HFF-Myc (cell line): ENCODE measurements at regions not wholly inside any gene's neighbourhood (a gene's known extent, or its start where the extent isn't known, plus 50 kb on each side); places are given as distances from the start of the nearest gene placed in this dataset.

Experiments
- DNase-seq: peaks from one replicate; pipeline ENCODE4 v3.0.0-alpha.2; 2011; ENCODE audit warnings: low read depth; ENCODE audit errors: extremely low read depth
- H3K4me3 ChIP-seq: replicated peaks from 2 replicates; pipeline ENCODE4 v1.5.1; 2011; ENCODE audit warnings: low read depth, mild to moderate bottlenecking, control low read depth, low read length
- TF ChIP-seq, protein P1 (sequence below): IDR thresholded peaks from 2 replicates; pipeline ENCODE4 v1.5.1; 2012; ENCODE audit warnings: mild to moderate bottlenecking, low read depth, low read length, control low read depth; ENCODE audit errors: missing control alignments

DNA sequence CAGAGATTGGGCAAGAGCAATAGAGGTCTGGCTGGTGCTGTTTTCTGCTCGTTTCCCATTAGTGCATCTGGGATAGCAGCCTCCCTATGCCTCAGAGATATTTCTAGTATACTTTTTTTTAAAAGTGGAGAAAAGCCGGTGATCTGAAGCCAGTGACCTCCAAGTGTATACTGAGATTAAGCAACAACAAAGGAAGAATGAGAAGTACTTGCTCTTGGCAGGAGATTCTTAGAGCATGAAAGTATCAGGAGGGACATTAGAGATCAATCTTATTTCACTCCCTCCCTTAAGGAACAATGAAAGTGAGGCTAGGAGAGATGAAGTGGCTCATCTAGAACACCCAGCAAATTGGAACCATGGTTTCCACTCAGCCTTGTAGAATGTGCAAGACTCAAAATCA, 423.3 kb downstream of the SOX2 start:
- no peak overlapping the region for H3K4me3 ChIP-seq
- TF ChIP-seq, protein P1, sequence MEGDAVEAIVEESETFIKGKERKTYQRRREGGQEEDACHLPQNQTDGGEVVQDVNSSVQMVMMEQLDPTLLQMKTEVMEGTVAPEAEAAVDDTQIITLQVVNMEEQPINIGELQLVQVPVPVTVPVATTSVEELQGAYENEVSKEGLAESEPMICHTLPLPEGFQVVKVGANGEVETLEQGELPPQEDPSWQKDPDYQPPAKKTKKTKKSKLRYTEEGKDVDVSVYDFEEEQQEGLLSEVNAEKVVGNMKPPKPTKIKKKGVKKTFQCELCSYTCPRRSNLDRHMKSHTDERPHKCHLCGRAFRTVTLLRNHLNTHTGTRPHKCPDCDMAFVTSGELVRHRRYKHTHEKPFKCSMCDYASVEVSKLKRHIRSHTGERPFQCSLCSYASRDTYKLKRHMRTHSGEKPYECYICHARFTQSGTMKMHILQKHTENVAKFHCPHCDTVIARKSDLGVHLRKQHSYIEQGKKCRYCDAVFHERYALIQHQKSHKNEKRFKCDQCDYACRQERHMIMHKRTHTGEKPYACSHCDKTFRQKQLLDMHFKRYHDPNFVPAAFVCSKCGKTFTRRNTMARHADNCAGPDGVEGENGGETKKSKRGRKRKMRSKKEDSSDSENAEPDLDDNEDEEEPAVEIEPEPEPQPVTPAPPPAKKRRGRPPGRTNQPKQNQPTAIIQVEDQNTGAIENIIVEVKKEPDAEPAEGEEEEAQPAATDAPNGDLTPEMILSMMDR, result no peak
- no peak for DNase-seq

DNA sequence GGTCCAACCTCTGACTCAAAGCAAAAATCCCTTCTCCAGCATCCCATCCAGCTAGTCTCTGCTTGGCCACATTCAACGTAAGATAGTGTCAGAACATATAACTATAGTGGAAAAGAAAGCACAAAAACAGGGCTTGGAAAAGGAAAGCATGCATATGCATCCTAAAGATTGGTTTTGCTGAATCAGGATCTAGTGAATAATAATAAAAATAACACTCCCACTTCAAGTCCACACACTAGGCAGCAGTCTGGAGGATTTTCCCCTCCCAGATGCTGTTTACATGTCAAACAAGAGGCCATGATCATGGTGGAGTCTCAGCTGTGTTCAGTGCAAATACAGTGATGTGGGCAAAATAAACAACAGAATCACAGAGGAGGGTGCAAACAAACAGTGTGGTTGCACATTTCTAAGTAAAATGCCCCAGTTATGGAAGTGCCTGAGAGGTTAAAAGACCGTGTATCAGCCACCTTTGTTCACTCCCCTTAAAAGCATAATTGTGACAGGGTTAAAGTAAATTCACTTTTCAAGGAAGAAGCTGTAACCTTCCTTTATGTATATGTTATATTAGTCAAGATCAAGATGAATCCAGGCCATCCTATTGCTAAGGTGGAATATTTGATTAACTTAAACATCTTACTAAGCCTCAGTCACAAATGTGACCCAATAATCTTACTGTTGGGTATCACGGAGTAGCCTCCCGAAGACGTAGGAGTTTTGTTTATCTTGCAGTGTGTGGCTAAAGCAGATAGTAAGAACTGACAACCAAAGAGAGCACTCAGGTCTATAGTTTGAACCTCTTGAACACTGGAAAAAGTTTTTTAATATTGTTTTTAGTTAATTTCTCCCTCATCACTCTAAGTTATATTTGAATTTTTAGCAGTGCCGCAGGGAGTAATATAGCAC, 424.5 kb downstream of the SOX2 start:
- no peak overlapping the region for H3K4me3 ChIP-seq
- DNase-seq, result no peak
- TF ChIP-seq, protein P1, result no peak

DNA sequence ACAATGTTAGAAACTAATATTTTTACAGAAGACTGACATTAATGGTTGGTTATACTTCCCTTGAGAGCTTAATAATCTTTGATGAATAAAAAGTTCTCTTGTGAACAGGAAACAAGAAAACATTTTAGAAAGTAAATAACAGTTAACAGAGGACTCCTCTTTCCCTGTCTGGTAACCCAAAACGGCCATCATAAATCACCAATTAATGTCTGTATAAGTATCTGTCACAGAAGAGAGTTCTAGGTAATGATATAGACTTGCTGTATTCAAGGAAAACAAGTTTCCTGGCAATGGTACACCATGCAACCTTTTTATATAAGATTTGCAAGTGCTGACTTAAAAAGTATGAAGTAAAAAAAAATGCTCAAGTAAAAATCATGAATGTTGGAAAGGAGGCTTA, 426.7 kb downstream of the SOX2 start:
- DNase-seq, result no peak
- TF ChIP-seq, protein P1, result no peak
- no peak overlapping the region for H3K4me3 ChIP-seq

DNA sequence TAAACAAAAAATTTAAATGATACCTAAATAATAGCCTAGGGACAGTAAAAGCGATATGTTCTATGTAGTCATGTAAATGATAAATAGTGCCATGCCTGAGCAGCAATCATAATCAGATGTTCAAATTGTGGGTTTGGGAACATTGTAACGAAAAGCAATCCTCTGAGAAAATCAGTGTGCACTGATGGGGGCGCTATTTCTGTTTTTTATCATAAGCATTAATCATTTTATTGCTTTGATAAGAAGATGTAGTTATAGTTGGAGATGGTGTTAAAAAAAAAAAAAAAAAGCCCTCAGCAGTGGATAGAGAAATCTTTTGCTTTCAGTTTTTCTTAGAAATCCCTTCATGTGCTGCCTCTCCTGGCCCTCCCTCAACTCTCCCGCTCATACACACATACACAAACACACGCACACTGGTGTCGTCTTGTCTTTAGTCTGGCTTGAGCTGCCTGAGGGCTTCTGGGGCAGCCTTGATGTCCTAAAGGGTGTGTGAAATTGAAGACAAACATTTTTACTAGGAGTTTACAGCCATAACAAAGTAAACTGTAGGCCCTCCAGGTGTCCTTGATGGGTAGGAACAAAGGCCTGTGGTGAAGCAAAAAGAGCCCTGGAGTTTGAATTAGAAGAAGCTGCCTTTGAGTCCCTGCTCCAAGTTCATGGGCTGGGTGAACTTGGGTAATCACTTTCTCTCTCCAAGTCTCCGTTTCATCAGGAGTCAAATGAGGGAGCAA, 428.1 kb downstream of the SOX2 start:
- DNase-seq, result no peak

DNA sequence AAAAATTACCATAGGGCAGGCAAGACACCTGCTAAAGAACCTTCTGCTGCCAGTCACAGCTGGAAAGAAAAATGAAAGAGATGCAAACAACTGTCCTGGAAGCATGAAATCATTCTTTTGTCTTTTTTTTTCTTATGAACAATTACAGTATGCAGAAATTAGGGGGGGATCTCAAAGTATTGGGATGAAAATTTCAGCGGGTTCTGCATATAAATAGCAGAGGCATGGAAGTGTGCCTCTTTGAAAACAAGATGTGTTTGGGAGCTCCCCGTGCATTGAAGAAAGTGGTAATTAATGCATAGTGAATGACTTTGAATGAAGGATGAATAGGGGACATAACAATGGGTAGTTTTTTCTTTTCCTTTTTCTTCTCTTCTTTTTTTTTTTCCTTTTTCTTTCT, 431.2 kb downstream of the SOX2 start:
- DNase-seq, result no peak
- TF ChIP-seq, protein P1, result no peak
- H3K4me3 ChIP-seq, result no peak overlapping the region

More for the DNA sequence above, 428.1 kb downstream of the SOX2 start:
- H3K4me3 ChIP-seq, result no peak overlapping the region
- TF ChIP-seq, protein P1, result no peak

DNA sequence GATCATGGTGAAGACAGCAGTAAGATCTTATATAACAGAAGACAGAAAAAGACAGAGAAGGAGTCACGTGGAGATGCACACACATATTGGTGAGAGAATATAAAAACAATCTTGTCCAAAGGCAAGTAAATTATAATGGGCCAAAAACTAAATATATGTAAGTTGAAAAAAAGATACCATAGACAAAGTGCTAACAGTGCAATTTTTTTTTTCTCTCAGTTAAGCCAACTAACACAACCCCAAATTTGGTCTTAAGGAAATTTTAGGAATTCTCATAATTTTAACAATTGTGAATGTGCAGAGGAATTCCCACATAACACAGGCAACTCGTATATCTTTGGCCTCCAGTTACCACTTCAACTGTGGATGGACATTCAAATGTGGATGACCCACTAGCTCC, 432.2 kb downstream of the SOX2 start:
- DNase-seq, result no peak
- H3K4me3 ChIP-seq, result no peak overlapping the region
- TF ChIP-seq, protein P1, result no peak
